H7 (cell line): ENCODE measurements at regions not wholly inside any gene's neighbourhood (a gene's known extent, or its start where the extent isn't known, plus 50 kb on each side); places are given as distances from the start of the nearest gene placed in this dataset.

Experiments used
- DNase-seq: peaks from one replicate; pipeline ENCODE4 v3.0.0; 2012
- H3K27me3 ChIP-seq: 2 replicates; pipeline ENCODE4 v1.6.0; 2011; ENCODE audit warnings: mild to moderate bottlenecking, low read length; ENCODE audit not compliant: control insufficient read depth, insufficient read depth
- H3K36me3 ChIP-seq: replicated peaks from 2 replicates; pipeline ENCODE4 v1.5.1; 2011; ENCODE audit warnings: low read length; ENCODE audit not compliant: control insufficient read depth, insufficient read depth
- H3K4me3 ChIP-seq: 2 replicates; pipeline ENCODE4 v1.5.1; 2011; ENCODE audit warnings: low read depth, mild to moderate bottlenecking, control low read depth, low read length, moderate library complexity; ENCODE audit not compliant: insufficient read depth

DNA sequence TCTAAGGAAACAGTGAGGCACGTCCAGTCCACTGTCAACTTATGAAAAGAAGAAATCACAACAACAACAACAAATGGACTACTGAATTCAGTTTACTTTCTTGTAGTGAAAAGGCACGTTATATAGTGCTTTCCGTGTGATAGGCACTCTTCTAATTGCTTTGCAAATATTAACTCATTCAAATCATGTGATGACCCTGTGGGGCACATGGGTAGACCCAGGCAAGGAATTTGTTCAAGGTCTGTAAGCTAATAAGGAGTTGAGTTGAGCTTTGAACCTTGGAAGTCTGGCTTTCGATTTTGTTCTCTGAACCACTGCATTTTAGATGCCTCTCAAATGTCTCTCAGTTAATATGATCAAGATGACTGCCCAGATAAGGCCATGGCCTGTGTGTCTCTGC lies 295.1 kb upstream of the RBFOX1 start:
- H3K27me3 ChIP-seq = no peaks in the 10 kb centered on the region
- H3K36me3 ChIP-seq = no peaks in the 10 kb centered on the region
- no peak for DNase-seq
- H3K4me3 ChIP-seq = no peak overlapping the region

DNA sequence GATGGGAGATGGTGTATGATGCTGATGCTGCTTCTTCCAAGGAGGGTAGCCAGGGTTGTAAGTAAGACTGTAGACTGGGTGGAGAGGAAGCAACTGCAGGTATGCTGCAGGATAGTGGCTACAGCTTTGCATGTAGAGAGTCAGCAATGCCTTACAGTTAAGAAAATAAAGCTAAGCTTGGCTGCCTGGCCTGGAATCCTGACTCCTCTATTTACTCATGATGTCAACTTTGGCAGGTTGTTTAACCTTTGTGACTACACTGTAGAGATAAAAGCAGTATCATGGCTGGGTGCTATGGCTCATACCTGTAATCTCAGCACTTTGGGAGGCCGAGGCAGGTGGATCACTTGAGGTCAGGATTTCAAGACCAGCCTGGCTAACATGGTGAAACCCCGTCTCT lies 301.6 kb upstream of the RBFOX1 start:
- DNase-seq = no peak
- no peaks in the 10 kb centered on the region for H3K27me3 ChIP-seq
- H3K4me3 ChIP-seq = no peak overlapping the region
- H3K36me3 ChIP-seq = no peaks in the 10 kb centered on the region

DNA sequence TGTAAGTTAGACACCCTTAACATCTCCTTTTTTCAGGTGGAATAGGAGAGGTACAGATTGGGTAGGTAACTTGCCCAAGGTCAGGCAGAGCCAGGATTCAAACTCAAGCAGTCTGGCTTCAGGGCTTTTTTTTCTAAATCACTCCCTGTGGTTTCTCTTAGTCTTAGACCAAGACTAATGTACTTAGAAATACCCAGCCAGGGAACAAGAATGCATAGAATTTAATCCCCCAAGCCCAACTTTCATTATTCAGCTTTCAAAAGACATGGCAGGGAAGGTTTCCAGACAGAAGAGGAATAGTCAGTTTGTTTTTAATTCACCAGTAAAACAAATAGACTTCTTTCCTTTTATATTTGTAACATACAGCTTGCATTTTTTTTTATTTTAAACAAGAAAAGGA lies 305.2 kb upstream of the RBFOX1 start:
- DNase-seq = no peak
- H3K27me3 ChIP-seq = no peaks in the 10 kb centered on the region
- H3K36me3 ChIP-seq = no peaks in the 10 kb centered on the region
- no peak overlapping the region for H3K4me3 ChIP-seq

DNA sequence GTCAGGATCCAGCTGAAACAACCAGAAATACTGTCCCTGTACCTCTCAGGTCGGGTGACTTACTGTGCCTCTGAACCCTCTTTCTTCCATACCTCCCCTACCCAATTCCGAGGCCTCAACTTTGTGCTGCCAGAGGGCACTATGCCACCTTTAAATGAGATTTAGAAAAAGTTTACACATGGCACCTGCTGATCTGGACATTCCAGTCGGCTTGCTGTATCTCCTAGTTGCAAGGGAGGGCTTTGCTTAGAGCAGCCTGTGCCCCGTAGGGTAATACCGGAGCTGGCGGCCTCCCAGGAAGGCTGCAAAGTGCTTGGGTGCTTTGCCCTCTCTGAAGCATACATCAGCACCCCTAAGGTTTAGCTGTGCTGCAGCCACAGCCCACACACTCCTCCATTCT lies 306.0 kb upstream of the RBFOX1 start:
- Histone ChIP-seq H3K4me3 (no peak overlapping the region), H3K27me3 (no peaks in the 10 kb centered on the region), H3K36me3 (no peaks in the 10 kb centered on the region)
- DNase-seq = no peak

DNA sequence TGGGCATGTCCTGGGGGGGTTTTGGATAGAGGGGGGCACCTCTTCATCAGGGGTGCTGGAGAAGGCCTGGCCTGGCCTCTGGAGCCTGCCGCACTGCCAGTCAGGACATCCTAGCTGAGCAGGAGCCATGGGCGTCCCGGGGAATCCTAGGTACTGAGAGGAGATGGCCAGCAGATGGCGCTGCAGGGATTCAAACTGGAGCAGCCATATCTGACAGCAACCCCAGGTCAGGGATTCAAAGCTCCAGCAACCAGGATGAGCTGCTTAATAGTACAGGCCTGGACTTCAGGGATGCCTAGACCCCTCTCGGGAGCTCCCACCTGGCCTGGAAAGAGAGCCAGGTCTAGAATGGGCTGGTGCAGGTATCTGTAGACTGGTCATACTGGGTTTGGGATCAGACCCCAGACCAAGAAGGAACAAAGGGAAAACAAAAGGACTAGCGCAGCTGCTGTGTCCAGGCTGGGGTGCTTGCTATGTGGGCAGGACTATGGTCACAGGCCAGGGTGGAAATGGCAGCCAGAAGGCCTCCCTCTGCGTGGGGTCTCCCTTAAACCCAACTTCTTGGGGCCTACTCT lies 306.9 kb upstream of the RBFOX1 start:
- Histone ChIP-seq H3K36me3 (no peaks in the 10 kb centered on the region), H3K27me3 (no peaks in the 10 kb centered on the region)
- DNase-seq = peak; percentile 61

DNA sequence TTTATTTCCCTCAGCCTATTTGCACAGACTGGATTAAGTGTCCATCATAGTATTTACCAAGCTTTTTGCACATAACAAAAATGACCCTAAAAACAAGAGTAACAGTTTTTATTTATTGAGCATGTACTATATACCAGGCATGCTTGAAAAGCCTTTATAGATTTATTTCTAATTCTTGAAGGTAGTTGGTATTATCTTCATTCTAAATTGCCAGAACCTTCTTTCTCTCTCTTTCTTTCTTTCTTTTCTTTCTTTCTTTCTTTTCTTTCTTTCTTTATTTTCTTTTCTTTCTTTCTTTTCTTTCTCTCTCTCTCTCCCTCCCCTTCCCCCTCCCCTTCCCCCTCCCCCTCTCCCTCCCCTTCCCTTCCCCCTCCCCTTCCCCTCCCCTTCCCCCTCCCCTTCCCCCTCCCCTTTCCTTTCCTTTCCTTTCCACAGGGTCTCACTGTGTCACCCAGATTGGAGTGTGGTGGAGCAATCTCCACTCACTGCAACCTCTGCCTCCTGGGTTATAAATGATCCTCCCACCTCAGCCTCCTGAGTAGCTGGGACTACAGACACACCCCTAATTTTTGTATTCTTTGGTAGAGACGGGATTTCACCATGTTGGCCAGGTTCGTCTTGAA lies 310.9 kb upstream of the RBFOX1 start:
- H3K36me3 ChIP-seq = no peaks in the 10 kb centered on the region
- no peak for DNase-seq
- no peak overlapping the region for H3K4me3 ChIP-seq
- no peaks in the 10 kb centered on the region for H3K27me3 ChIP-seq

More for the DNA sequence above, 306.9 kb upstream of the RBFOX1 start:
- no peak overlapping the region for H3K4me3 ChIP-seq

DNA sequence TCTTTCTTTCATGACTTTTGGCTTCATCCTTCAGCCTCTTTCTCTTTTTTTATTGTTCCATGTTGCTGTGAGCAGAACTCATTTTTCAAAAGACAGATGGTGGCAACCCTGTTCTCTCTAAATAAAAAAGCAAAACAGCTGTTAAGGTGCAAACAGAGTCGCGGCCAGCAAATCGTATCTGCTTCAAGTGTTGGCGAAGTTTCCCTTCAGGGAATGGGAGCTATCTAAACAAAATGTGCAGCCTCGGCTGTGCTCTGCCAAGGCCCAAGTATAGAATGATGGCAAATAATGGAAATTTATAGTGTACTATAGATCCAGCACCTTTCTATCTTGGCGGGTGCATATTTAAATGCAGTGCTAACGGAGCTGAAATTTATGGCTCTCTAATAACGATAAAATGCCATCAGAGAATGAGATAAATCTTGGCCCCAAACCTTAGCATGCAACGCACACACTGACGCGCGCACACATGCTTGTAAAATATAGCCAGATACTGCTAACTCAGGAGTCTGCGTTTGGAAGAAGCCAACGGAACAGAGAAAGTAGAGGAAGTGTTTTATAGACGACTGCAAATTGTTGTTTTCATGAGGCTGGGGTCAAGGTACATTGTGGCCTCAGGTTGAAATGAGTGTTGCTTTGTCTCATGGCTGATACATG lies 315.5 kb upstream of the RBFOX1 start:
- no peak for DNase-seq
- no peaks in the 10 kb centered on the region for H3K27me3 ChIP-seq
- H3K36me3 ChIP-seq = no peaks in the 10 kb centered on the region
- H3K4me3 ChIP-seq = no peak overlapping the region

DNA sequence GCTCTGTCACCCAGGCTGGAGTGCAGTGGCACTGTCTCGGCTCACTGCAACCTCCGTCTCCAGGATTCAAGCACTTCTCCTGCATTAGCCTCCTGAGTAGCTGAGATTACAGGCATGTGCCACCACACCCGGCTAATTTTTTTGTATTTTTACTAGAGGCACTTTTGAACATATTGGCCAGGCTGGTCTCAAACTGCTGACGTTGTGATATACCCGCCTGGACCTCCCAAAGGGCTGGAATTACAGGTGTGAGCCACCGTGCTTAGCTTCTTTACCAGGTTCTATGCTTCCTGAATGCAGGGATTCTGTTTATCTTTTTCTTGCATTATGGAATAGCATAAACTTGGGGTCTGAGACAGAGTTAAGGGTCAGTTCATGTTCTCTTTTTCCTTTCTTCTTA lies 317.9 kb upstream of the RBFOX1 start:
- Histone ChIP-seq H3K36me3 (no peaks in the 10 kb centered on the region), H3K4me3 (no peak overlapping the region), H3K27me3 (no peaks in the 10 kb centered on the region)
- DNase-seq = no peak

DNA sequence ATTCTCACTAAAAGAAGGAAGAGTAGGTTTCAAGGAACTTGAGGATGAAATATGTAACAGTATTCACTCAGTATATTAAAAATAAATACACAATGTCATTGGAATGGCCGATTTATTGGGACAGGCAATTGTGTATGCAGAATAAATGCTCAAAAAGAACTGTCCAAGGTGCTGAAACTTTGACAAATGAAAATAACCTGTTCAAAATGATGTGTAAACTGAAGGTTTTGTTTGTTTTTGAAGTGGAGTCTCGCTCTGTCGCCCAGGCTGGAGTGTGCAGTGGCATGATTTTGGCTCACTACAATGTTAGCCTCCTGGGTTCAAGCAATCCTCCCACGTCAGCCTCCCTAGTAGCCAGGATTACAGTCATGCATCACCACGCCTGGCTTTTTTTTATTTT lies 318.7 kb upstream of the RBFOX1 start:
- no peak overlapping the region for H3K4me3 ChIP-seq
- no peak for DNase-seq

DNA sequence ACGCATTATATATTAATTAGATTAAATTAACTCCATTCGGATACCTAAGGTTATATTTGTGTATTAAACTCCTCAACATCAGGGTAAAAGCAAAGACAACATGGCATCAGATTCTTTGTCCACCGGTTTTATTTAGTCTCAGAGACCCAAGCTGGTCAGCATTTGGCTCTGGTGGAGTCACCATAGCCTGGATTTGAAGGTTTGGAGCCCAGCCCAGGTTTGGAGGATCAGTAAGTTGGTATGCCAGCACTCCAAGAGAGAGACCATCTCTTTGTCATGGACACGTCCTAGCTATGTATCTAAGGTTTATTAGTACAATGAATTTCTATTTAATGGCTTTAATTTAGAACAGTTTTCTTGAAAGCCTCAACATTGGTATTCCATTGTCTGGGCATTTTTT lies 328.4 kb upstream of the RBFOX1 start:
- H3K27me3 ChIP-seq = no peaks in the 10 kb centered on the region
- no peaks in the 10 kb centered on the region for H3K36me3 ChIP-seq
- no peak for DNase-seq
- no peak overlapping the region for H3K4me3 ChIP-seq

More for the DNA sequence above, 318.7 kb upstream of the RBFOX1 start:
- H3K27me3 ChIP-seq = no peaks in the 10 kb centered on the region
- H3K36me3 ChIP-seq = no peaks in the 10 kb centered on the region

DNA sequence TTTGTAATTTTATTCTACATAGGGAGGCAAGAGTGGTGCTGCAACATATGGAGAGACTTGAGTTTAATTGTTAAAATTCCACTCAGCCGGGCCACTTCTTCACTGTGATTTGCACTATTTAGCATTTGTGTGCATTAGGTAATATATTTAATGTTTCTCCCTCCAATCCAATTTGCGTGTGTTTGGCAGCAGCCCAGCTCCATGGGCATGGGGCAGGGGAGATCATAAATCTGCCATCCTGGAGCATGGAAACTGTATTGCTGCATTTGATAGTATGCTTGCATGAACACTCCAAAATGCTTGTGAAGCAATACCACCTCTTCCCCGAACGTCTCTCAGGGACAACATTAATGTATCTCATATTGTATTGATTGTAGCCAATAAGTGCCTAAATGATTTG lies 339.1 kb upstream of the RBFOX1 start:
- Histone ChIP-seq H3K36me3 (no peaks in the 10 kb centered on the region), H3K4me3 (no peak overlapping the region), H3K27me3 (no peaks in the 10 kb centered on the region)
- DNase-seq = no peak

DNA sequence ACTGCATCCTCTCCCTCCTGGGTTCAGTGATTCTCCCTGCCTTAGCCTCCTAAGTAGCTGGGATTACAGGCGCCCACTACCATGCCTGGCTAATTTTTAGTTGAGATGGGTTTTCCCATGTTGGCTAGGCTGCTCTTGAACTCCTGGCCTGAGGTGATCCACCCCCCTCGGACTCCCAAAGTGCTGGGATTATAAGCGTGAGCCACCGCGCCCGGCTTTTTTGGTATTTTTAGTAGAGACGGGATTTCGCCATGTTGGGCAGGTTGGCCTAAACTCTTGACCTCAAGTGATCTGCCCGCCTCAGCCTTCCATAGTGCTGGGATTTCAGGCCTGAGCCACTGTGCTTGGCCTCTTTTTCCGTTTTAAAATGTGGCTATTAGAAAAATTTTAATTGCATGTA lies 343.8 kb upstream of the RBFOX1 start:
- DNase-seq = no peak
- Histone ChIP-seq H3K27me3 (no peaks in the 10 kb centered on the region), H3K4me3 (no peak overlapping the region), H3K36me3 (no peaks in the 10 kb centered on the region)

DNA sequence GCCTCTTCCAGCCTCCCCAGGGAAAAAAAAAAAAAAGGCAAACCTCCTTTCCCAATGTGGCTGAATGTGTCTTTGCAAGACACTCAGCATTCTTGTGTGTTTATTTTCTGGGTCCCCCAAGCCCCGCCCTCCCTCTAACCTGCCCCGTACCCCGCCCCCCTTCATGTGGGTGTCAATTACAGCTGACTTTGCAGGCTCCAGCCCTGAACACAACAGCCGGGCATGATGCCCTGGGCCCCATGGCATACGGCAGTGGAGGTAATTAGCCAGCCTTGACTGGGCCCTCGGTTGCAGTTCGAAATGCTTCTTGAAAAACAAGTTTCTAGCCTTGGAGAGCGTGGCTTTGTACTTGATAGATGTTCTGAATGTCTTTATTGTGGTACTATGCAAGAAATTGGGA lies 354.7 kb upstream of the RBFOX1 start:
- no peak overlapping the region for H3K4me3 ChIP-seq
- H3K36me3 ChIP-seq = no peaks in the 10 kb centered on the region
- DNase-seq = no peak
- H3K27me3 ChIP-seq = no peaks in the 10 kb centered on the region

DNA sequence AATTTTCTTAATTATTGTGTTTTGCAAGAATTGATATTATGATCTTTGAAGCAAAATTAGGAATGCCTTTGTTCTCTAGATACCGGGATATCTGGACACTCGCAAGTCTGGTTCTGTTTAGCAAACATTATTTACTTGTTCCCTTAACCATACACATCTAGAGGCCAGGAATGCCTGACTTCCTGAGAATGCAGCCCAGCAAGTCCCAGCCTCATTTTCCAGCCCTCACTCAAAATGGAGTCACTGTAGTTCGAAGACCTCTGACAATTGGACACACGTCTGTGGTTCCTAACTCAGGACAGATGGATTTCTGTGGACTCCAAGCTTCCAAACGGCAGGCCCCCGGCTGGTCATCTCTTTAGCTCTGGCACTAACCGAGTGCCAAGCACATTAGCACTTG lies 355.4 kb upstream of the RBFOX1 start:
- H3K4me3 ChIP-seq = no peak overlapping the region
- no peaks in the 10 kb centered on the region for H3K36me3 ChIP-seq
- DNase-seq = no peak
- H3K27me3 ChIP-seq = no peaks in the 10 kb centered on the region

DNA sequence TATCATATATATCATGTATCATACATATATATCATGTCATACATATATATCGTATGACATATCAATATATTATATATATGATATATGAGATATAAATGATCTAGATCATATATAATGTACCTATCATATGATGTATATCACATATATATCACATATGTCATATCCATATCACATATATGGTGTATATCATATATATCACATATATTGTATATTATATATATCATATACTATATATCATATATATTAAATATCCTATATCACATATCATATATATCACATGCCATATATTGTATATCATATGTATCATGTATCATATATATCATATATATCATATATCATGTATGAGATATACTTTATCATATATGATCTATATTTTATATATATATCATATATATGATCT lies 355.9 kb upstream of the RBFOX1 start:
- Histone ChIP-seq H3K27me3 (no peaks in the 10 kb centered on the region), H3K36me3 (no peaks in the 10 kb centered on the region), H3K4me3 (no peak overlapping the region)
- no peak for DNase-seq
